Stimulated activated CD8-positive, alpha-beta memory T cell treated with anti-CD3 and anti-CD28 coated beads, Interleukin-4, amount 100 ng/mL, for 24 hours (primary cell): ENCODE measurements at regions not wholly inside any gene's neighbourhood (a gene's known extent, or its start where the extent isn't known, plus 50 kb on each side); places are given as distances from the start of the nearest gene placed in this dataset.
"Not testable (repeated sequence)": the region's sequence is repeated elsewhere in the genome, so short reads cannot be mapped to it uniquely, and the experiment has no call there.

Experiments used
- DNase-seq: peaks from one replicate; pipeline ENCODE4 v3.0.0-alpha.2; 2020; ENCODE audit warnings: low read depth

DNA sequence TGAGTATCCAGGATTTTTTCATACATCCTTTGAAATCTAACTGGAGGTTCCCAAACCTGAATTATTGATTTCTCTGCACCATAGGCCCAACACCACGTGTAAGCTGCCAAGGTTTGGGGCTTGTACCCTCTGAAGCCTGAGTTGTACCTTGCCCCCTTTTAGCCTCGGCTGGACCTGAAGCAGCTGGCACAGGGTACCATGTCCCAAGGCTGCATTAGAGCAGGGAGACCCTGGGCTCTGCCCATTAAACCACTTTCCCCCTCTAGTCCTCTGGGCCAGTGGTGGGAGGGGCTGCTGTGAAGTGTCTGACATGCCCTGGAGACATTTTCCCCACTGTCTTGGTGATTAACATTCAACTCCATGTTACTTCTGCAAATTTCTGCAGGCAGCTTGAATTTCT is 532.9 kb upstream of the NUDT12 start:
- DNase-seq, result no peak

GRCh38 chr5:104088876-104089778 is 526.5 kb upstream of the NUDT12 start:
- DNase-seq, result no peak

DNA sequence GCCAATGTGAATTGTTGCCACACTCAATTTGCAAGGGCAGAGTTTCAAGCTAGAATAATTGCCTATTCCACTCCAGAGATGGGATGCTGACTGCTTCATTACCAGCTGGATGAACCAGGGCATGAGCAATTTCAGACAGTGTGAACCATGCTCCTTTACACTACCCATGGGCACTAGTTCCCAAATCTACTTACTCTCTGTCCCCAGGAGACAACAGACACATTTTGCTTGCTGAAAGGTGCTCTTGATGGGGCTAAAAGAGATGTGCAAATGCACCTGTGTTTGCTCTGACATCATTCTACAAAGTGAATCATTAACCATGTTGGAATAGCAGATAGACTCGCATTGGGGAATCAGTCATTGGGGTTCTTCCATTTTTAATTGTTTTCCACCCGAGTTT is 522.3 kb upstream of the NUDT12 start:
- no peak for DNase-seq

DNA sequence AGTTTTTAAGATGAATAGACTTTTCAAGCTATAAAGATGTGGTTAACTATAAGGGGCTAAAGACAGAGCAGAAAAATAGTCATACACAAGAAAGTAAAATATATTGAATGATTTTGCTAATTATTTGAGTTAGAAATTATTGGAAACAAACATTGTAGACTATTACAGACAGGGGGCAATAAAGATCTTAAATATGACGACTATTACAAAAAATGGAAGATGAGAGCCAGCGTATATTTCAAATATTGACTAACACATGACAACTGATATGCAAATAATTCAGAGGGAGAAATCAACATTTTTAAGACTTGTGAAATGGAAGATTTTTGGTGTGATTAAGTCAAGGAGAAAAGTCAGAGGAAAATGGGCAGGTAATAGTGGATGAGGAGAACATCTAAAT is 520.2 kb upstream of the NUDT12 start:
- no peak for DNase-seq

DNA sequence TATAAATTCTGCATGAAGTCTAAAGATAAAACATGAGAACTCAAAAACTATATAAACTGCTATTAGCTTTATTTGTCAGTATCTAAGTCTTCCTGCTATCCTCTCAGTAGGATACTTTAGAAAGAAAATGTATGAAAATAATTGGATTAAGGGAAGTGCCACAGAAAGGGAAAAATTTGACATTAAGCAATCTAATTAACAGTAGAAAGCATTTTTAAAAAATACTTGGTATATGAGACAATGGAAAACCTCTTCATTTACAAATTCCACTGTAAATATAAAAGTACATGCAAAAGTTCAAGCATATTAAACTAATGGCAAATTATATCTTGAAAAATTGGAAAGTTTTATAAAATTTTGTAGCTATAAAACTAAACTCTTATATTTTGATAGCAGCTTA is 518.6 kb upstream of the NUDT12 start:
- no peak for DNase-seq

- no peak for DNase-seq
Observed at GRCh38 chr5:104080646-104081175, 518.1 kb upstream of the NUDT12 start.

- DNase-seq, result not testable (repeated sequence)
Observed at GRCh38 chr5:104079861-104080645, 517.5 kb upstream of the NUDT12 start.

GRCh38 chr5:104071887-104072286 is 509.3 kb upstream of the NUDT12 start:
- no peak for DNase-seq

GRCh38 chr5:104062621-104063377 is 500.2 kb upstream of the NUDT12 start:
- DNase-seq, result no peak

GRCh38 chr5:104061707-104062106 is 499.1 kb upstream of the NUDT12 start:
- DNase-seq, result no peak

DNA sequence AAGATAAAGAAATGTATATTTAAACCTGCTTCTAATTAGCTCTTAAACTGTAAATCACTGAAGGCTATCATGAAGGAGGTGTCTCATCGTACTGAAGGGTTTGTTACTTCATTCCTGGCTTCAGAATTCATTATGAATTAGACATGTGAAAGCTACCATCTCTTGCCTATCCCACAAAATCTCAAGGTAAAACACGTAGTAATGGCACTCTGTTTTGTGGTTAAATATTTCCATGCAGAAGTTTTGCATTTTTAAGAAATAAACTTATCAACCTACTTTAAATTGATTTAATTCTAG is 490.7 kb upstream of the NUDT12 start:
- DNase-seq, result no peak

GRCh38 chr5:104052558-104053352 is 490.2 kb upstream of the NUDT12 start:
- DNase-seq, result no peak

GRCh38 chr5:104050436-104050835 is 487.8 kb upstream of the NUDT12 start:
- no peak for DNase-seq

DNA sequence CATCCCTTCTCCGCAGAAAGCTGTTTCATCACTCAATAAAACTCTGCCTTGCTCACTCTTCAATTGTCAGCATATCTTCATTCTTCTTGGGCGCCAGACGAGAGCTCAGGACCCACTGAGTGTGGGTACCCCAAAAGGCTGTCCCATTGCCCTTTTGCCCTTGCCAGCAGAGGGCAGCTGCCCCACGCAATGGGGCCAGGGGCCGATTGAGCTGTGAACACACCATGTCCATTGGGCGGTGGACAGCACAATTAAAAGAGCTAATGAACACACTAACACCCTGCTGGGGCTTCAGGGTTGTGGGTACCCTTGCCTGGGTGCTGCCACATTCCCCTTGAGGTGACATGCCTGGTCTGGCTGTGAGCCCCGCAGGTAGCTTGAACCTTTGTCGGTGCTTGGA is 487.2 kb upstream of the NUDT12 start:
- DNase-seq, result no peak

GRCh38 chr5:104048231-104048630 is 485.6 kb upstream of the NUDT12 start:
- no peak for DNase-seq

DNA sequence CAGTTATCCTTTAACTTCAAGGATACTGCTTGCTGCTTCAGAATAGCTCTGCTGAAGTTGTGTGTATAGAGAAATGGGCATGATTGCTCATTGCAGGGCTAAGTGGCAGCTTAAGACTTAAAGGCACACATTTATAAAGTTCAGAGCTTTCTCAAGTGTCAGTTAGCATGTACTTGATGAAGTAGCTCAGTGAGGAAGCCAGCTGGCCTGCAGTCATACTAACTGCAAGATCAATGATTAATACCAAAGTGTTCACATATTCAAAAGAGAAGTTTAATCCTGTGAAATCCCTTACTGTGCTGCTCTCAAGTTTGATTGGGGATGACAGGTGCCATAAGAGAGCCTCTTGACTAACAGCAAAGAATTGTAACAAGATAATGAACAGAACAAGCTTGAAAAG is 483.4 kb upstream of the NUDT12 start:
- no peak for DNase-seq

- DNase-seq, result not testable (repeated sequence)
Observed at GRCh38 chr5:104039871-104040270, 477.3 kb upstream of the NUDT12 start.

DNA sequence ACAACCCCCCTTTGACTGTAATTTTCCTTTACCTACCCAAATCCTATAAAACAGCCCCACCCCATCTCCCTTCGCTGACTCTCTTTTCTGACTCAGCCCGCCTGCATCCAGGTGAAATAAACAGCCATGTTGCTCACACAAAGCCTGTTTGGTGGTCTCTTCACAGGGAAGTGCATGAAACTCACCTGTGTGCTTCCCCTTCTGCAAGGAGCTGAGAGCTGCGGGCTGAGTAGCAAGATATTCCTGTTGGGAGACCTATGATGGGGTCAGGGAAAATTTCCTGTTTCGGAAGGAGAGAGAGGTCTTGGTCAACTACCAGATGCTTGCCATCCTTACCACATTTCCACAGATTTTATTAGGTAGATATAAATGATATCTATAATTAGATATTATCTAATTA is 474.5 kb upstream of the NUDT12 start:
- DNase-seq, result not testable (repeated sequence)

DNA sequence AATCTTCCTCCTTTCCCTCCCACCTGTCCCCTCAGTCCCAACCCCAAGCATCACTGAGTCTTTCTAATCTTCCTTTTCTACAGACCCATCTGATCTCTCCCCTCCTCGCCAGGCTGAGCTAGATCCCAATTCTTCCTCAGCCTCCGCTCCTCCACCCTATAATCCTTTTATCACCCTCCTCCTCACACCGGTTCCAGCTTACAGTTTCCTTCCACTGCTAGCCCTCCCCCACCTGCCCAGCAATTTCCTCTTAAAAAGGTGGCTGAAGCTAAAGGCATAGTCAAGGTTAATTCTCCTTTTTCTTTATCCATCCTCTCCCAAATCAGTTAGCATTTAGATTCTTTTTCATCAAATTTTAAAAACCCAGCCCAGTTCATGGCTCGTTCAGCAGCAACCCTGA is 470.6 kb upstream of the NUDT12 start:
- not testable (repeated sequence) for DNase-seq

GRCh38 chr5:104024538-104024937 is 461.9 kb upstream of the NUDT12 start:
- DNase-seq, result no peak

DNA sequence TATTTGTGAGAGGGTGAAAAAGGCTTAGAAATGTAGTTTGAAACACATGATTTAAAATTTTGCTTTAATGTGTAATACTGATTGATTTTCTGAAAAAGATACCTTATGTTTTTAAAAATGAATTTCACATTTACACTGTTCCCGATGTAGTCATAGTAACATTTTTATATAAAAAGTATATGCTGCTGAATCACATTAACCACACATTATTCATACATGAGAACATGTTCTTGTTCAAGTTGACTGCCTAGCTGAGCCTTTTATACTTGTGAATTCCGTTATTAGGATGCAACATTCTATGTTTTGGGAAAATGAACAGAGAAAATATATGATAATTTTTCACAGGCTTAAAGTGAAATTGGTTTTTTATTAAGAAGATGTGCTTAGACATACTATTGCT is 461.1 kb upstream of the NUDT12 start:
- DNase-seq, result no peak

DNA sequence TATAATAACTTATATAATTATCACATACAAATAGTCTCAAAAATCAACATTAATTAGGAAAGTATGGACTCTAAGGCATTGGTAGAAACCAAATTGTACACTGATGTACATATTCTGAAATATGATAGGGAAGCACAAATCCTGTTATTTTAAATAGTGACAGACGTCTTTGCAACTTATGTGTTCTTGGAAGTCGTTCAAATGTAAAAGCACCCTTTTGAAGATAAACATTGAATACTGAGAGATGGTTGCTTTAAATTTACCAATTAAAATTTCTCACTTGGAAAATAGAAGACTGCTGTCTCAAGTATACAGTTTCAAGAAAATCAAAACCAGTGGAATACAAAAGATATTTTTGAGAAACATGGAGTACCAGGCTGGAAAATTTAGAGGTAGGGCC is 457.4 kb upstream of the NUDT12 start:
- DNase-seq, result no peak
